Uterus (tissue), 2 donors: ENCODE measurements at regions not wholly inside any gene's neighbourhood (a gene's known extent, or its start where the extent isn't known, plus 50 kb on each side); places are given as distances from the start of the nearest gene placed in this dataset.

Source experiments
- CTCF ChIP-seq, 4 experiments: fragments of 200-600 bp in 2 of 4; fragments of 450-650 bp in 2 of 4; sonication (generic) in 2 of 4; IDR thresholded peaks; one replicate each; pipeline ENCODE4 v1.5.1; 2016 to 2019; ENCODE audit warnings: antibody characterized with exemption in 4 of 4, mild to moderate bottlenecking in 2 of 4, moderate library complexity in 1 of 4
- POLR2A ChIP-seq, 2 donors: fragments of 450-650 bp; IDR thresholded peaks; one replicate each; pipeline ENCODE4 v1.6.1; 2016; ENCODE audit warnings: antibody characterized with exemption in 2 of 2, mild to moderate bottlenecking in 1 of 2, moderate library complexity in 1 of 2

- TF ChIP-seq CTCF (IDR thresholded peaks at IDR 0.05) = no peak
- no peak for TF ChIP-seq POLR2A (IDR thresholded peaks at IDR 0.05)
Measured at GRCh38 chr12:107347261-107347660, 253.9 kb upstream of the CRY1 start.
